K562 (cell line): ENCODE measurements at regions not wholly inside any gene's neighbourhood (a gene's known extent, or its start where the extent isn't known, plus 50 kb on each side); places are given as distances from the start of the nearest gene placed in this dataset.

Experiments used
- ATAC-seq: fragments of 200-7000 bp; cut with Tn5 transposase; 3 replicates; pipeline ENCODE4 v1.9.1; 2020; ENCODE audit warnings: moderate library complexity
- BruUV-seq: library from RNA; stranded (reverse); fragments of 400-500 nt; replicated peaks from 2 replicates; lab custom pipeline; 2021; lab: Mats Ljungman, UMichigan
- CTCF ChIA-PET: fragments of 300-600 bp; formaldehyde crosslinking; extraction: SDS; loops from one replicate; lab custom pipeline; 2021; ENCODE audit warnings: low intra/inter-chr PET ratio; lab: Yijun Ruan, JAX
- POLR2A ChIA-PET: fragments of 300-600, 350-650 bp; sonication (Branson Sonifier 250); formaldehyde crosslinking; extraction: SDS; loops from one replicate; lab custom pipeline; 2021; ENCODE audit warnings: antibody characterized with exemption, inconsistent platforms; lab: Yijun Ruan, JAX
- DNase-seq, 4 experiments: peaks; one replicate each; pipeline versions ENCODE4 v3.0.0 to v3.0.0-alpha.2; 2011 to 2018; ENCODE audit warnings: low spot score in 3 of 4, mixed read lengths in 3 of 4; ENCODE audit errors: extremely low read depth in 1 of 4
- FAIRE-seq: peaks from 2 replicates; lab custom pipeline; 2011; peaks lifted over from hg19 to GRCh38; lab: Jason Lieb, UNC
- H2AFZ ChIP-seq: 2 replicates; pipeline ENCODE4 v1.6.0; 2011; ENCODE audit warnings: low read depth, low read length, control low read depth, inconsistent platforms
- H3K27ac ChIP-seq: fragments of 200-600 bp; 3 replicates; pipeline ENCODE4 v1.8.0; 2011; ENCODE audit warnings: low read depth, mild to moderate bottlenecking, control low read depth, inconsistent platforms, low read length, moderate library complexity, mixed read lengths; ENCODE audit errors: extremely low read depth
- H3K27me3 ChIP-seq, 2 experiments: fragments of 300-600 bp in 1 of 2; 2 replicates in 1 of 2; 3 replicates in 1 of 2; pipeline versions ENCODE4 v1.6.0 to v1.8.0; 2011; ENCODE audit warnings: inconsistent platforms in 2 of 2, low read length in 2 of 2, mild to moderate bottlenecking in 1 of 2, mixed read lengths in 1 of 2, moderate library complexity in 1 of 2; ENCODE audit not compliant: control insufficient read depth in 2 of 2, insufficient read depth in 2 of 2
- H3K36me3 ChIP-seq: fragments of 300-600 bp; 3 replicates; pipeline ENCODE4 v1.8.0; 2011; ENCODE audit warnings: mild to moderate bottlenecking, low read length, inconsistent platforms; ENCODE audit not compliant: control insufficient read depth, insufficient read depth
- H3K4me1 ChIP-seq, 2 experiments: fragments of 200-600 bp in 1 of 2; replicated peaks in 1 of 2; 2 replicates in 1 of 2; 3 replicates in 1 of 2; pipeline versions ENCODE4 v1.5.1 to v1.8.0; 2011; ENCODE audit warnings: inconsistent platforms in 2 of 2, low read length in 2 of 2, mild to moderate bottlenecking in 1 of 2, mixed read lengths in 1 of 2, moderate library complexity in 1 of 2; ENCODE audit not compliant: control insufficient read depth in 2 of 2, insufficient read depth in 2 of 2
- H3K4me2 ChIP-seq: 2 replicates; pipeline ENCODE4 v1.6.1; 2011; ENCODE audit warnings: low read length, control low read depth, inconsistent platforms, mixed read lengths; ENCODE audit not compliant: insufficient read depth
- H3K4me3 ChIP-seq: fragments of 200-600 bp; sonication (generic), shearing (Covaris generic); 2 replicates; pipeline ENCODE4 v1.5.1; 2016; ENCODE audit warnings: control low read depth, inconsistent platforms
- H3K79me2 ChIP-seq: fragments of 200-600 bp; 3 replicates; pipeline ENCODE4 v1.8.0; 2011; ENCODE audit warnings: low read length, inconsistent platforms; ENCODE audit not compliant: control insufficient read depth, insufficient read depth
- H3K9ac ChIP-seq, 2 experiments: 2 replicates each; pipeline versions ENCODE4 v1.6.0 to v1.6.1; 2011; ENCODE audit warnings: low read depth in 2 of 2, low read length in 2 of 2, control low read depth in 1 of 2, inconsistent platforms in 1 of 2, mild to moderate bottlenecking in 1 of 2, mixed read lengths in 1 of 2; ENCODE audit not compliant: insufficient read depth in 1 of 2
- H3K9me1 ChIP-seq: one replicate; pipeline ENCODE4 v1.6.0; 2011; ENCODE audit warnings: inconsistent platforms, mild to moderate bottlenecking, low read length, moderate library complexity; ENCODE audit not compliant: control insufficient read depth, insufficient read depth
- H3K9me3 ChIP-seq: replicated peaks from 2 replicates; pipeline ENCODE4 v1.5.1; 2011; ENCODE audit warnings: low read depth, low read length, inconsistent platforms; ENCODE audit not compliant: control insufficient read depth, insufficient read depth
- H4K20me1 ChIP-seq: replicated peaks from 2 replicates; pipeline ENCODE4 v1.6.1; 2011; ENCODE audit warnings: low read length, inconsistent platforms, mixed read lengths; ENCODE audit not compliant: control insufficient read depth, insufficient read depth
- CAMTA2 ChIP-seq: fragments of 250-450 bp; sonication (Bioruptor Pico); conservative IDR thresholded peaks from 2 replicates; pipeline ENCODE4 v1.5.1; 2022
- HDAC2 ChIP-seq: fragments of 450-650 bp; IDR thresholded peaks from 2 replicates; pipeline ENCODE4 v1.6.1; 2016; ENCODE audit warnings: mild to moderate bottlenecking
- OTX1 ChIP-seq: fragments of 450-650 bp; formaldehyde crosslinking; IDR thresholded peaks from 2 replicates; pipeline ENCODE4 v1.4.0; 2022; ENCODE audit warnings: mild to moderate bottlenecking
- TRIM25 ChIP-seq: fragments of 450-650 bp; IDR thresholded peaks from 2 replicates; pipeline ENCODE4 v1.7.0; 2016; ENCODE audit warnings: borderline replicate concordance
- ZNF12 ChIP-seq: sonication (generic); formaldehyde crosslinking; IDR thresholded peaks from 2 replicates; pipeline ENCODE4 v1.4.0; 2020; ENCODE audit warnings: mild to moderate bottlenecking, missing genetic modification reagents
- ZNF324 ChIP-seq: fragments of 250-450 bp; sonication (Bioruptor Pico); IDR thresholded peaks from 2 replicates; pipeline ENCODE4 v1.4.0; 2020; ENCODE audit warnings: mild to moderate bottlenecking
- ZNF75A ChIP-seq: fragments of 450-650 bp; formaldehyde crosslinking; IDR thresholded peaks from 2 replicates; pipeline ENCODE4 v1.4.0; 2020; ENCODE audit warnings: mild to moderate bottlenecking
- WGBS: fragments of 100-300 bp; shearing (Covaris generic); methylation state at CpG from one replicate; pipeline ENCODE4 v1.1.6; 2016; ENCODE audit warnings: low coverage, mixed read lengths; ENCODE audit not compliant: insufficient coverage; ENCODE audit errors: missing lambda C conversion rate; 5-methylcytosine and 5-hydroxymethylcytosine counted together
- in situ Hi-C: fragments of 300-500 bp; cut with MboI; formaldehyde crosslinking; loops from 4 replicates; pipeline ENCODE4 v1.15.0; 2018; ENCODE audit warnings: inconsistent platforms, mixed read lengths
- intact Hi-C: fragments of 100-400 bp; cut with micrococcal nuclease; formaldehyde crosslinking; loops from 2 replicates; pipeline ENCODE4 v1.14.2; 2022

GRCh38 chr6:20301256-20301655 lies 89.0 kb upstream of the MBOAT1 start:
- H3K36me3 ChIP-seq, result no peaks in the 10 kb centered on the region
- TF ChIP-seq HDAC2 (no peak), ZNF324 (CRISPR knock-in tag) (no peak), TRIM25 (no peak), ZNF75A (CRISPR knock-in tag) (no peak), ZNF12 (no peak), CAMTA2 (CRISPR knock-in tag) (no peak), OTX1 (CRISPR knock-in tag) (no peak)
- TF ChIP-seq, all 486 proteins: peak for 0
- Histone ChIP-seq H4K20me1 (no peaks in the 10 kb centered on the region), H3K27me3 (no peaks in the 10 kb centered on the region), H3K4me2 (no peak overlapping the region), H3K27ac (no peak overlapping the region), H3K9ac (no peak overlapping the region), H3K4me3 (no peak overlapping the region), H3K79me2 (no peaks in the 10 kb centered on the region), H2AFZ (no peak overlapping the region), H3K9me3 (peaks cover 4% of the 10 kb centered on the region; the same call in 1 of the 2 replicates), H3K4me1 (peaks cover 11 to 16% of the 10 kb centered on the region in 2 experiments; a peak in 3 of 5 replicates), H3K9me1 (no peaks in the 10 kb centered on the region)
- no peak for FAIRE-seq
- no peak for ATAC-seq
- intact Hi-C loops (no loop called here), in situ Hi-C loops (no loop called here)
- WGBS, result 94% methylated on average over 22 of the region's 29 CpGs
- POLR2A ChIA-PET, result no interaction called here
- no peak for DNase-seq
- CTCF ChIA-PET, result no interaction called here
- BruUV-seq, result no TSS peak
